Suppressor macrophage (primary cell): ENCODE measurements at regions not wholly inside any gene's neighbourhood (a gene's known extent, or its start where the extent isn't known, plus 50 kb on each side); places are given as distances from the start of the nearest gene placed in this dataset.
"Not testable (repeated sequence)": the region's sequence is repeated elsewhere in the genome, so short reads cannot be mapped to it uniquely, and the experiment has no call there.

ENCODE experiments used
- DNase-seq, 4 experiments: peaks; one replicate each; pipeline ENCODE4 v3.0.0-alpha.2; 2020 to 2022

DNA sequence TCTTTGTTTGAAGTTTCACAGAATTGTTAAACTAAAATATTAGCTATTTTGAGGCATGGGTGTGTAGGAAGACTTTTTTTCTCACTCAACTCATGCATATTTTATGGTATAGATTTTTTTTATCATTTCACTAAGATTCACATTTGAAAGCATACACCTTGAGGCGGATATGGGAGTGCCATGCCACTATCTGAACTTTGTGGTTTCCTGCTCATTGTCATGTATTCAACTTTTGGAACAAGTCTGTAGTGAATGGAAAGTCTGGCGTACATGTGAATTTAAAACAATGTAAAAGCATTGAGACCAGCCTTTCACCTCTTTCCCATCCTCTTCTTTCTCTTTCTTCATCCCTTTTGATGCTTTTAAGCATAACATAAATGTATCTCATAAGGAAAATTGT is 147.9 kb downstream of the TPBG start:
- DNase-seq: no peak

DNA sequence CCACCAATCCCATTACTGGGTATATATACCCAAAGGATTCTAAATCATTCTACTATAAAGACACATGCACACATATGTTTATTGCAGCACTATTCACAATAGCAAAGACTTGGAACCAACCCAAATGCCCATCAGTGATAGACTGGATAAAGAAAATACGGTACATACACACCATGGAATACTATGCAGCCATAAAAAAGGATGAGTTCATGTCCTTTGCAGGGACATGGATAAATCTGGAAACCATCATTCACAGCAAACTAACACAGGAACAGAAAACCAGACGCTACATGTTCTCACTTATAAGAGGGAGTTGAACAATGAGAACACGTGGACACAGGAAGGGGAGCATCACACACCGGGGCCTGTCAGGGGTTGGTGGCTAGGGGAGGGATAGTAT is 154.3 kb downstream of the TPBG start:
- DNase-seq: not testable (repeated sequence)

DNA sequence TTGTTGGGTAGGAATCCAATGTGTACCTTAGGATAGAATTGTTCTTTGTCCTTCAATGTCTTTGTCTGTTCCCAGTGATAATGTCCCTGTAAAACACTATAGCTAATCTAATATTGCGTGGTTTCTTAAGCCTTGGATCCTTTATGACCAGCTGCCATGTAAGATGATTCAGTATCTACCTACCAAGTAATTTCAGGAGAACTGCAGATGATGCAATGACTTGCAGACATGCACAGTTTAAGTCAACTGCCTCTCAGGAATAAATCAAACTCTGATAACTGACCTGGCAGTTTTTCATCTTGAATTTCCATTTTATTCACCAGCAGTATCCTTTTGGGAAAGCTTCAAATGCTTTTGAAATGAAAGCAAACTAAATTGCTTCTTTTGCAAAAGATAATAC is 157.8 kb downstream of the TPBG start:
- DNase-seq: no peak

DNA sequence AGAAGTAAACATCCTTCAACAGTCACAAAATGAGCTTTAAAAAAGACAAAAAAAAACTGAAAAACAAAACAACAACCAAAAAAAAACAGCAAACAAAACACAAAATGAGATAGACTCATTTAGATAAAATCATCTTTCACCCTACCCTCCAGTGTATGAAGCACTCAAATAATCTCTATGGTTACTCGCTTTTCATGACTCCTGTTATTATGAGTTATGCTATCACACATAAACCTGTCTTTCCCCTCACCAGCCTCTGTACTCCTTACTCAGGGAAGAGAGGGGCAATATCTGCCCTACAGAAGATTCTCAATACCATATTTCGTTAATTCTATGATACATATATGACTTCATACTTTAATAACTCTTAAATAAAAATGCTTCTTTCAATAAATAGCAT is 158.2 kb downstream of the TPBG start:
- DNase-seq: no peak

DNA sequence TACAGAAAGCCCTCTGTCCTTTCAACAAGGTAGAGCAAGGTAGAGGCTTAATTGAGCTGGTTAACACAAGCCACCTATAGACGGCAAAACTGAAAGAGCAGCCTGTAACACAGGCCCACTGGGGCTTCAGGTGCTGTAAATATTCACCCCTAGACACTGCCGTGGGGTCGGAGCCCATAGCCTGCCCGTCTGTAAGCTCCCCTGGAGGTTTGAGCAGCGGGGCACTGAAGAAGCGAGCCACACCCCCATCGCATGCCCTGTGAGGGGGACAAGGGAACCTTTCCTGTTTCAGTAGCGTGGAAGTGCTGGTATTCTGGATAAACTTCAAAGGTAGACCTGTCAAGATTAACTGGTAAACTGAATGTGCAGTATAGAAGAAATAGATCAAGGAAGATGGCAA is 160.4 kb downstream of the TPBG start:
- no peak for DNase-seq

- DNase-seq: no peak
Observed at GRCh38 chr6:82525775-82526495, 162.3 kb downstream of the TPBG start.

- not testable (repeated sequence) for DNase-seq
Observed at GRCh38 chr6:82529960-82530460, 166.4 kb downstream of the TPBG start.

DNA sequence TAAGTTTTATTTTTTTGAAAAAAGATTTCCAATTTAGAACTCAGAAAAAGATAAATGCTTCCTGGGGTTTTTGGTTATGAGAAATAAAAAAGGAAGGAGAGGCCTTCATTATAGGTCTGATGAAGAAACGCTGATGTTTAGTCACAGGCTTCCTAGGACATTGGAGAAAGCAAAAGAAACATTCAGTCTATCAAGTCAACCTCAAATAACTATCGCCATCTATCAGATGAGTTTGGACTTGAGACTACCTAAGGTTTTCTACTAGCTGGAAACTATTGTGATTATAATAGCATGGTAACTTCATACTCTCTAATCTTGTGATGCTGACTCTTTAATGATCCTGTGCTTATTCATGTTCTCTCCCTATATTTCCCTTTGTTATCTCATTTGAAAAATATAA is 171.3 kb downstream of the TPBG start:
- no peak for DNase-seq

DNA sequence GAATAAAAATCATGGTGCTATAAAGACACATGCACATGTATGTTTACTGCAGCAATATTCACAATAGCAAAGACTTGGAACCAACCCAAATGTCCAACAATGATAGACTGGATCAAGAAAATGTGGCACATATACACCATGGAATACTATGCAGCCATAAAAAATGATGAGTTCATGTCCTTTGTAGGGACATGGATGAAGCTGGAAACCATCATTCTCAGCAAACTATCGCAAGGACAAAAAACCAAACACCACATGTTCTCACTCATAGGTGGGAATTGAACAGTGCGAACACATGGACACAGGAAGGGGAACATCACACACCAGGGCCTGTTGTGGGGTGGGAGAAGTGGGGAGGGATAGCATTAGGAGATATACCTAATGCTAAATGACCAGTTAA is 185.9 kb downstream of the TPBG start:
- DNase-seq: not testable (repeated sequence)

DNA sequence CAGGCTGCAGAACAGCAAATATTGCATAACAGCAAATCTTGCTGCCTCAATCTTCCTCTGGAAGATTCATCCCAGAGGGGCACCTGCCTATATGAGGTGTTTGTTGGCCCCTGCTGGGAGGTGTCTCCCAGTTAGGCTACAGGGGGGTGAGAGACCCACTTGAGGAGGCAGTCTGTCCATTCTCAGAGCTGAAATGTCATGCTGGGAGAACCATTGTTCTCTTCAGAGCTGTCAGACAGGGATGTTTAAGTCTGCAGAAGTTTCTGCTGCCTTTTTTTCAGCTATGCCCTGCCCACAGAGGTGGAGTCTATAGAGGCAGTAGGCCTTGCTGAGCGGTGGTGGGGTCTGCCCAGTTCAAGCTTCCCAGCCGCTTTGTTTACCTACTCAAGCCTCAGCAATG is 187.7 kb downstream of the TPBG start:
- not testable (repeated sequence) for DNase-seq

DNA sequence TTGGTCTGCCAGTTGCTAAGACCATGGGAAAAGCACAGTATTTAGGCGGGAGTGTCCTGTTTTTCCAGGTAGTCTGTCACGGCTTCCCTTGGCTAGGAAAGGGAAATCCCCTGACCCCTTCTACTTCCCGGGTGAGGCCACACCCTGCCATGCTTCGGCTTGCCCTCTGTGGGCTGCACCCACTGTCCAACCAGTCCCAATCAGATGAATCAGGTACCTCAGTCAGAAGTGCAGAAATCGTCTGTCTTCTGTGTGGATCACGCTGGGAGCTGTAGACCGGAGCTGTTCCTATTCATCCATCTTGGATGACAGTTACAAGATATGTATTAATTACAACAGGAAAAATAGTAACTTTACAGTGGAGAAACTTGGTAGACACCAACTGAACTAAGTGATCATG is 188.2 kb downstream of the TPBG start:
- no peak for DNase-seq

- no peak for DNase-seq
Observed at GRCh38 chr6:82553863-82554531, 190.4 kb downstream of the TPBG start.

- no peak for DNase-seq
Observed at GRCh38 chr6:82554666-82555065, 191.0 kb downstream of the TPBG start.

- DNase-seq: no peak
Observed at GRCh38 chr6:82555801-82556200, 192.2 kb downstream of the TPBG start.

- not testable (repeated sequence) for DNase-seq
Observed at GRCh38 chr6:82558531-82558930, 194.9 kb downstream of the TPBG start.

DNA sequence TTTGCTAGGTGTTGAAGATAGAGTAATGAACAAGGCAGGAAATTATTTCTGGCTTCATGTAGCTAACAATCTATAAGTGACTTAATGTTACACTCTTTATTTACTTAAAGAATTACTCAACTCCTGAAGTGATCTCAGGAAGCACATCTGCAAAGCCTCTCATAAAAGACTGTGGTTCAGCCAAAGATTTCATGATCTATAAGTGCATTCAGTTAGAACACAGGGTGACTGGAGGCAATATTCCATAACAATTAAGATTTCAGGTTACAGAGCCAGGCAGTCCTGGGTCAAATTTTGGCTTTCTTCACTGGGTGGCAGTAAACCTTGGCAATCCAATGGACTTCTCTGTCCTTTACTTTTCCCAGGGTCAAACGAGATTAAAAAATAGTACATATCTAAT is 204.0 kb downstream of the TPBG start:
- DNase-seq: no peak

- DNase-seq: no peak
Observed at GRCh38 chr6:82568290-82568993, 204.8 kb downstream of the TPBG start.

DNA sequence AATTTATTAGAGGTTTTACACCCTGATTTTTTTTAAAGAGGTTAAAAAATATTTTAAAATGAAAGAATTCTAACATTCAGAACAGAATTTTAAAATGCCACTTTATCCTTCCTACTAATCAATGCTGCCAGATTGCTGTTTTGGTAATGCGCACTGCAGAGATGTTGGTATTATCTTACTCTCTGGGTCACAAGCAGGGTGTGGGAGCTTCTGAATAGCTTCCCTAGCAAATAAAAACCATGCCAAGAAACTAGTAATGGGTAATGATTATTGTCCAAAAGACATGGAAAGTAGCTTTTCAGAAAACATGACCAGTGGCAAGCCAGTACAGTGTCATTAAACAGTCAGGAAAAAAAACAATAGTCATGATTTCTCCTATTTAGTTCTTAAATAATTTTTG is 205.4 kb downstream of the TPBG start:
- no peak for DNase-seq

- no peak for DNase-seq
Observed at GRCh38 chr6:82570083-82570482, 206.5 kb downstream of the TPBG start.

DNA sequence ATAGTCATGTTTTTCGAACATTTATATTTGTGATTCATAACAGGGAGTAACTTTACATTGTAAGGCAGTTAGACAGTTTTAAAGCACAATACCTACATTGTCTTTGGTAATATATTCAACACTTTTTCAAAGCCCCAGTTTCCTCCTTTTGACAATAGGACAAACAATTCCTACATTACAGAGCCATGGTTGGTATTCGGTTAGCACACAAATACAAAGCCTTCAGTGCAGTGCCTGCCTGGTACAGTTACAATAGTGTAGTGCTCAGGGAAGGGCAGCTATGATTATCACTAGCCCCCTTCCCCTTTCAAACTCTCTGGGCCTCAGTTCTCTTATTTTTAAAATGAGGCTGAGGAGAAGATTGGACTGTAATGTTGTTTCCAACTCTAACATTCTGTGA is 207.8 kb downstream of the TPBG start:
- DNase-seq: no peak

- DNase-seq: no peak
Observed at GRCh38 chr6:82573254-82573972, 209.8 kb downstream of the TPBG start.

DNA sequence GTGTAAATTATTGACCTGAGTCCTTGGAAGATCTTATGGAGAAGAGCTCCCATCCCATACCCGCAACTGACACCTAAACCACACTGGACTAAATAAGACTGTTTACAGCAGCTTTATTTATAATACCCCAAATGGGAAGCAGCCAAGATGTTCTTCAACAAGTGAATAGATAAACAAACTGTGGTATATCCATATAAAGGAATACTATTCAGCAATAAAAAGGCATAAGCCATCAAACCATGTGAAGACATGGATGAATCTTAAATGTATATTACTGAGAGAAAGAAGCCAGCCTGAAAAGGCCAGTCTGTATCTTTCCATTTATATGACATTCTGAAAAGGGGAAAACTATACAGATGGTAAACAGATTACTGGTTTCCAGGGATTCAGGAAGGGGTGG is 212.7 kb downstream of the TPBG start:
- DNase-seq: no peak

DNA sequence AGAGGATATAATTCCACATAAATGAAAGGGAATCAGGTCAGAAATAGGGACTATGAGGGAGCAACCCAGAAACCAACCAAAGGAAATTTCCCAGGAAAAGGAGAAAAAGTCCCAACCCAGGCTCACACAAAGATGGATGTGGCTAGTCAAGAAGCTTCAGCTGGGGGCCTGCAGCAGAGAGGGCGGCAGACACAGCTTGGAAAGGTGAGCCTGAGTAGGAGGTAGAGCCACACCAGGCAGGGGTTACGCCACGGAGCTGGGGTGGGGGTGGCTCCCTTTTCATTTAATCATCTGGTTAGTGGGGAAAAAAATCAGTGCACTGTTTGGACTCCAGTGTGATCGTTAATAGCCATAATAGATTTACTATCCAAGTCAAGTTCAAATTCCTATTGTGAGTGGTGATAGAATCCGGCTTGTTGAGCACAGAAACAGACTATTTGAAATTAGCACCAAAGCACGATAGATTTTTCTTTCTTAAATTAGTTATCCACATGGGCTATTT is 220.6 kb downstream of the TPBG start:
- no peak for DNase-seq
